IMR-90 (cell line): ENCODE measurements at regions not wholly inside any gene's neighbourhood (a gene's known extent, or its start where the extent isn't known, plus 50 kb on each side); places are given as distances from the start of the nearest gene placed in this dataset.

ENCODE experiments used
- CTCF ChIP-seq: conservative IDR thresholded peaks from 2 replicates; pipeline ENCODE4 v1.5.1; 2012; ENCODE audit warnings: mild to moderate bottlenecking, low read depth, low read length, improper control_type of control experiment
- RAD21 ChIP-seq: IDR thresholded peaks from 2 replicates; pipeline ENCODE4 v1.6.1; 2012; ENCODE audit warnings: low read length, improper control_type of control experiment
- RCOR1 ChIP-seq: IDR thresholded peaks from 2 replicates; pipeline ENCODE4 v1.6.1; 2012; ENCODE audit warnings: mild to moderate bottlenecking, low read length, improper control_type of control experiment; ENCODE audit not compliant: insufficient replicate concordance
- USF2 ChIP-seq: fragments of 150-350 bp; IDR thresholded peaks from 2 replicates; pipeline ENCODE4 v1.6.1; 2017; ENCODE audit warnings: mild to moderate bottlenecking, antibody characterized with exemption, low read length, low read depth

DNA sequence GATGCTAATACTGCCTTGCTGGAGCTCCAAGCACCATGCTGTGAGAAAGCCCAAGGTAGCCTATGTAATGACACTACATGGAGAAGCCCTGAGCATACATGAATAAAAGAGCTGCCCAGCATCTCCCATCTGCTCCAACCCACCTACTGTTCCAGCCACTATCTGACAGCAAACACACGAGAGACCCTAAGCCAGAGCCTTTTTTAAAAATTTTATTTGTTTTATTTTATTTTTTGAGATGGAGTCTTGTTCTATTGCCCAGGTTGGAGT lies 95.2 kb upstream of the PRICKLE1 start:
- no peak for TF ChIP-seq CTCF
- no peak for TF ChIP-seq RCOR1
- no peak for TF ChIP-seq RAD21
- TF ChIP-seq USF2 = no peak
